Tibial nerve (tissue), 4 donors: ENCODE measurements at regions not wholly inside any gene's neighbourhood (a gene's known extent, or its start where the extent isn't known, plus 50 kb on each side); places are given as distances from the start of the nearest gene placed in this dataset.

Experiments used
- EP300 ChIP-seq, 2 donors: sonication (generic); formaldehyde crosslinking; IDR thresholded peaks; one replicate each; pipeline ENCODE4 v1.6.1; 2017; ENCODE audit warnings: antibody characterized with exemption in 2 of 2, mild to moderate bottlenecking in 1 of 2
- POLR2A ChIP-seq, 2 donors: fragments of 450-650 bp; IDR thresholded peaks; one replicate each; pipeline ENCODE4 v1.6.1; 2017; ENCODE audit warnings: antibody characterized with exemption in 2 of 2, mild to moderate bottlenecking in 2 of 2, moderate library complexity in 2 of 2
- TF ChIP-seq, protein P1 (sequence below), 5 experiments: fragments of 200-600 bp in 3 of 5; fragments of 450-650 bp in 2 of 5; sonication (generic) in 3 of 5; IDR thresholded peaks; one replicate each; pipeline ENCODE4 v1.5.1; 2016 to 2019; ENCODE audit warnings: antibody characterized with exemption in 5 of 5, mild to moderate bottlenecking in 3 of 5, moderate library complexity in 2 of 5

DNA sequence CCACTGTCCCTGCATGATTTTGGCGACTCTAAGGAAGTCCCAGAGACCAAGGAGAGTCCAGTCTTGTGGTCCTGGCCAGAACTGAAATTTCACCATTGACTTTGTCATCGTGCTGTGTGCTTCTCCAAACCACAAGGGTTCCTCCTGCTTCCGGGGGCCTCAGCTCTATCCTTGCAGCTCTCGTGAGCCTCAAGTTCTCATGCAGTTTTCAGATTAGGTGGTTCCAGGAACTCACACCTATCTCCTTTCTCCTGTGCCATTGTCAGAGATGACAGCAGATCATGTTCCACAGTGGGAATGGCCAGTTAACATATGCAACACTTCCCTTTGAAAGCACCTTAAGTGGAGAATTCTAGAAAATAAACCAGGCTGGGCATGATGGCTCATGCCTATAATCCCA lies 97.9 kb upstream of the CRHR1 start:
- TF ChIP-seq, protein P1, sequence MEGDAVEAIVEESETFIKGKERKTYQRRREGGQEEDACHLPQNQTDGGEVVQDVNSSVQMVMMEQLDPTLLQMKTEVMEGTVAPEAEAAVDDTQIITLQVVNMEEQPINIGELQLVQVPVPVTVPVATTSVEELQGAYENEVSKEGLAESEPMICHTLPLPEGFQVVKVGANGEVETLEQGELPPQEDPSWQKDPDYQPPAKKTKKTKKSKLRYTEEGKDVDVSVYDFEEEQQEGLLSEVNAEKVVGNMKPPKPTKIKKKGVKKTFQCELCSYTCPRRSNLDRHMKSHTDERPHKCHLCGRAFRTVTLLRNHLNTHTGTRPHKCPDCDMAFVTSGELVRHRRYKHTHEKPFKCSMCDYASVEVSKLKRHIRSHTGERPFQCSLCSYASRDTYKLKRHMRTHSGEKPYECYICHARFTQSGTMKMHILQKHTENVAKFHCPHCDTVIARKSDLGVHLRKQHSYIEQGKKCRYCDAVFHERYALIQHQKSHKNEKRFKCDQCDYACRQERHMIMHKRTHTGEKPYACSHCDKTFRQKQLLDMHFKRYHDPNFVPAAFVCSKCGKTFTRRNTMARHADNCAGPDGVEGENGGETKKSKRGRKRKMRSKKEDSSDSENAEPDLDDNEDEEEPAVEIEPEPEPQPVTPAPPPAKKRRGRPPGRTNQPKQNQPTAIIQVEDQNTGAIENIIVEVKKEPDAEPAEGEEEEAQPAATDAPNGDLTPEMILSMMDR (IDR thresholded peaks at IDR 0.05) = no peak
- TF ChIP-seq EP300 (IDR thresholded peaks at IDR 0.05) = no peak
- TF ChIP-seq POLR2A (IDR thresholded peaks at IDR 0.05) = no peak
